Lung (tissue), 11 donors: ENCODE measurements at regions not wholly inside any gene's neighbourhood (a gene's known extent, or its start where the extent isn't known, plus 50 kb on each side); places are given as distances from the start of the nearest gene placed in this dataset.
"Not testable (repeated sequence)": the region's sequence is repeated elsewhere in the genome, so short reads cannot be mapped to it uniquely, and the experiment has no call there.

Experiments used
- ATAC-seq: fragments of 200-7000 bp; cut with Tn5 transposase; one replicate; pipeline ENCODE4 v1.9.1; 2020; ENCODE audit warnings: moderate number of reproducible peaks; ENCODE audit not compliant: insufficient read depth, low FRiP score
- DNase-seq, 3 donors: peaks; one replicate each; pipeline ENCODE4 v3.0.0-alpha.2; 2013 to 2017
- H3K27ac ChIP-seq, 2 donors: one replicate each; pipeline ENCODE4 v1.5.1; 2013; ENCODE audit warnings: mild to moderate bottlenecking in 2 of 2, moderate library complexity in 2 of 2, control low read depth in 1 of 2, inconsistent platforms in 1 of 2, low read depth in 1 of 2, low read length in 1 of 2
- H3K27me3 ChIP-seq, 3 donors: one replicate each; pipeline ENCODE4 v1.5.1; 2013; ENCODE audit warnings: low read length in 2 of 3; ENCODE audit not compliant: control insufficient read depth in 3 of 3, insufficient read depth in 3 of 3
- H3K36me3 ChIP-seq, 4 donors: one replicate each; pipeline ENCODE4 v1.5.1; 2013; ENCODE audit warnings: low read length in 4 of 4, mild to moderate bottlenecking in 1 of 4, moderate library complexity in 1 of 4; ENCODE audit not compliant: control insufficient read depth in 4 of 4, insufficient read depth in 4 of 4
- H3K4me1 ChIP-seq, 5 donors: one replicate each; pipeline ENCODE4 v1.5.1; 2013; ENCODE audit warnings: low read length in 5 of 5, mild to moderate bottlenecking in 2 of 5, moderate library complexity in 1 of 5; ENCODE audit not compliant: control insufficient read depth in 5 of 5, insufficient read depth in 5 of 5
- H3K4me3 ChIP-seq: one replicate; pipeline ENCODE4 v1.5.1; 2013; ENCODE audit warnings: mild to moderate bottlenecking, control low read depth, moderate library complexity
- H3K9ac ChIP-seq, 2 donors: one replicate each; pipeline ENCODE4 v1.5.1; 2013; ENCODE audit warnings: low read length in 2 of 2, control low read depth in 1 of 2; ENCODE audit not compliant: insufficient read depth in 1 of 2
- H3K9me3 ChIP-seq, 4 donors: one replicate each; pipeline ENCODE4 v1.5.1; 2013; ENCODE audit warnings: low read length in 3 of 4, mild to moderate bottlenecking in 1 of 4, moderate library complexity in 1 of 4; ENCODE audit not compliant: control insufficient read depth in 4 of 4, insufficient read depth in 3 of 4
- WGBS, 2 donors: extraction: QIAGEN DNeasy Blood & Tissue Kit; methylation state at CpG; one replicate each; pipeline ENCODE4 v1.1.7; 2013; 5-methylcytosine and 5-hydroxymethylcytosine counted together
- TF ChIP-seq, protein P1 (sequence below): IDR thresholded peaks from 2 replicates; pipeline ENCODE4 v1.5.1; 2012; ENCODE audit warnings: mild to moderate bottlenecking; ENCODE audit errors: control extremely low read depth, extremely low read depth
- donor health status: control.
- donor health status: control.
- donor health status: Bipolar disorder and iron deficiency.
- donor health status: healthy.
- donor health status: DM: yes; HTN: yes; CAD: no.

DNA sequence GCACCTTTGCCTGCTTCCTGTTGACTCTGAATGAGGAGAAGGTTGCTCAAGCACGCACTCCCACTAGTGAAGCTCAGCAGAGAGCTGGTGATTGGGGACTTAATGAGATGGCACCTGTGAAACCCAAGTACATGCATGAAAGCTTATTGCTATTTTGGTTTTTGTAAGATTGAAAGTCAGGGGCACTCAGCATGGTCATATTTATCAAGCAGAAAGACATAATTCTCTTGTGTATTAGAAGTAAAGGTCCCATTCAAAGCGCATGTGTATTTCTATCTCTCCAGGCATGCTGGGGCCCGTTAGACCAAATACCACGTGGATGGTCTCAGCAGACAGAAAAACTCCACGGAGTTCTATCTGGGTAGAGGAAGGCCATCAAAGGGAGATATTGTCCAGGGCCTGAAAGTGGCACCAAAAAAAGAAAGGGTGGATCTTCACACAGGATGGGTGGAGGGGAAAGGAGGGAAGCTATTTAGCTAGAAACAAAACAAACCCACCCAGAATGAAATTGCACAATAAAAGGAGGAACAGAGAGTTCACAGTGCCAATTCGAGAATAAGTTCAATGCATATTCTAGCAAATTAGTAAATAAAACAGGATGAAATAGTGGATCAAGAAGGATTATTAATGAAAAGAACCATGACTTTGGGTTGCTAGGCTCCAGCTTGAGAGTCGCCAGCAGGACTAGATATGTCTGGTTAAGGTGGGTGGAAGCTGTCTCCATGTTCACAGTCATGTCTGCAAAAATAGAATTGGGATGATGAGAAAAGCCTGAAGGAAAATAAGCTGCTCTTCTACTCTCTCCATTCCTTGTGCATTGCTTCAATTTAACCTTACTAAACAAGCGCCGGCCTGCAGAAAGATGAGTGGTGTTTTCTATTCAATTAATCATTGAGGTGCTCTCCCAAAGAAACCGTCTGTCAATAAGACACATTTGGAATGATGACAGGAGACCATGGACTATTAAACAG lies 224.9 kb upstream of the DTNBP1 start:
- H3K9me3 ChIP-seq: peaks cover 0 to 3% (median 0%) of the 10 kb centered on the region in 4 donors
- no peaks in the 10 kb centered on the region for H3K36me3 ChIP-seq
- H3K4me1 ChIP-seq: peaks cover 0 to 9% (median 0%) of the 10 kb centered on the region in 5 donors
- DNase-seq (no peak), ATAC-seq (no peak)
- no peak overlapping the region for H3K4me3 ChIP-seq
- TF ChIP-seq, protein P1, sequence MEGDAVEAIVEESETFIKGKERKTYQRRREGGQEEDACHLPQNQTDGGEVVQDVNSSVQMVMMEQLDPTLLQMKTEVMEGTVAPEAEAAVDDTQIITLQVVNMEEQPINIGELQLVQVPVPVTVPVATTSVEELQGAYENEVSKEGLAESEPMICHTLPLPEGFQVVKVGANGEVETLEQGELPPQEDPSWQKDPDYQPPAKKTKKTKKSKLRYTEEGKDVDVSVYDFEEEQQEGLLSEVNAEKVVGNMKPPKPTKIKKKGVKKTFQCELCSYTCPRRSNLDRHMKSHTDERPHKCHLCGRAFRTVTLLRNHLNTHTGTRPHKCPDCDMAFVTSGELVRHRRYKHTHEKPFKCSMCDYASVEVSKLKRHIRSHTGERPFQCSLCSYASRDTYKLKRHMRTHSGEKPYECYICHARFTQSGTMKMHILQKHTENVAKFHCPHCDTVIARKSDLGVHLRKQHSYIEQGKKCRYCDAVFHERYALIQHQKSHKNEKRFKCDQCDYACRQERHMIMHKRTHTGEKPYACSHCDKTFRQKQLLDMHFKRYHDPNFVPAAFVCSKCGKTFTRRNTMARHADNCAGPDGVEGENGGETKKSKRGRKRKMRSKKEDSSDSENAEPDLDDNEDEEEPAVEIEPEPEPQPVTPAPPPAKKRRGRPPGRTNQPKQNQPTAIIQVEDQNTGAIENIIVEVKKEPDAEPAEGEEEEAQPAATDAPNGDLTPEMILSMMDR: no peak
- no peak overlapping the region for H3K9ac ChIP-seq
- H3K27ac ChIP-seq: no peak overlapping the region
- no peaks in the 10 kb centered on the region for H3K27me3 ChIP-seq
- 68 to 69% methylated on average over 10 of the region's 10 CpGs for WGBS, 2 donors

DNA sequence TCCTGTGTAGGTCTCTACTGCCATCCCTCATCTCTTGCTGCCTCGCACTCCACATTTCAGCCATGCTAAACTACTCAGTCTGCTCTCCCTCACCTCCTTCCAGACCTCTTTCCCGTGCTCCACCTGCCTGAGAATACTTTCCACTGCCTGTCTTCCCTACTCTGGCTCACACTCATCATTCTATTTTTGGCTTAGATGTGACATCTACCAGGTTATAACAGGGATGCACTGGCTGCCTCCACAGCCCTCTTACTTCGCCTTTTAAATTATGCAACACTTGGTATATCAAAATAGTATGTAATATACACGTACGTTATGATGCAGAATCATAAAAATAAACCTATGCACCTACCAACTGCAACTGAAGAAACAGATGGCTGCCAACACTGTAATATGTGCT lies 222.8 kb upstream of the DTNBP1 start:
- WGBS, 2 donors: 92% methylated on average over 5 of the region's 5 CpGs
- peaks cover 0 to 10% (median 0%) of the 10 kb centered on the region in 5 donors for H3K4me1 ChIP-seq
- TF ChIP-seq, protein P1: no peak
- H3K4me3 ChIP-seq: no peak overlapping the region
- H3K36me3 ChIP-seq: no peaks in the 10 kb centered on the region
- no peaks in the 10 kb centered on the region for H3K27me3 ChIP-seq
- ATAC-seq (no peak), DNase-seq (no peak)
- H3K9ac ChIP-seq: no peak overlapping the region
- H3K9me3 ChIP-seq: no peaks in the 10 kb centered on the region
- no peak overlapping the region for H3K27ac ChIP-seq

DNA sequence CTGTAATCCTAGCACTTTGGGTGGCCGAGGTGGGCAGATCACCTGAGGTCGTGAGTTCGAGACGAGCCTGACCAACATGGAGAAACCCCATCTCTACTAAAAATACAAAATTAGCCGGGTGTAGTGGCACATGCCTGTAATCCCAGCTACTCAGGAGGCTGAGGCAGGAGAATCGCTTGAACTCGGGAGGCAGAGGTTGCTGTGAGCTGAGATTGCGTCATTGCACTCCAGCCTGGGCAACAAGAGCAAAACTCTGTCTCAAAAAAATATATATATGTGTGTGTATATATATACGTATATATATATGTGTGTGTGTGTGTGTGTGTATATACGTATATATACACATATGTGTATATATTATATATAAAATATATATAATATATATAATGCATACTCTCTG lies 220.8 kb upstream of the DTNBP1 start:
- H3K4me3 ChIP-seq, H3K27me3 ChIP-seq, H3K36me3 ChIP-seq, H3K9ac ChIP-seq, H3K9me3 ChIP-seq, DNase-seq, H3K27ac ChIP-seq, ATAC-seq: not testable (repeated sequence)
- WGBS, 2 donors: 88 to 91% methylated on average over 10 of the region's 10 CpGs
- peaks cover 9 to 23% (median 11%) of the 10 kb centered on the region in 5 donors for H3K4me1 ChIP-seq

DNA sequence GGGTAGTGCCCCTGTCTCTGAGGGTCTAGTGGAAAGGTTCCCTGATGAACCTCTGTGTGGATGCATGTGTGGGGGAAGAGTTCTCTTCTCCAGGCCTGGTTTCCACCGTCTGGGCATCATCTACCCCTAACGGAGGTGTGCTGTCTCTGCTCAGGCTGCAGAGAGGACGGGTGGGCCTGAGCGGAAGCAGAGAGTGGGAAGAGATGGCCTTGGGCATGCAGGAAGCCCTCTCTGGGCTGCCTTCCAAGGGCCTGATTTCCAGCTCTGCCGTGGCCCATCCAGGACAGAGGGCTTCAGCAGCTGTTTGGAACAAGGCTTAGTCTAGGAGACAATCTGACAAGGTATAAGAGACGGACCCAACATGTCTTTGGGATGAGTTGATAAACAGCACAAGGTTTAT lies 220.1 kb upstream of the DTNBP1 start:
- Histone ChIP-seq H3K4me3 (no peak overlapping the region), H3K27me3 (no peaks in the 10 kb centered on the region), H3K27ac (peak overlapping the region in 1 of 2 donors; percentile 32), H3K9me3 (no peaks in the 10 kb centered on the region), H3K9ac (no peak overlapping the region), H3K4me1 (peaks cover 9 to 23% (median 11%) of the 10 kb centered on the region in 5 donors), H3K36me3 (no peaks in the 10 kb centered on the region)
- ATAC-seq (no peak), DNase-seq (peak in 2 of 3 donors; percentile 29 to 56)
- WGBS, 2 donors: 65 to 77% methylated on average over 6 of the region's 6 CpGs
- TF ChIP-seq, protein P1: no peak
